Head of caudate nucleus (tissue), 42 donors: ENCODE measurements at regions not wholly inside any gene's neighbourhood (a gene's known extent, or its start where the extent isn't known, plus 50 kb on each side); places are given as distances from the start of the nearest gene placed in this dataset.
A peak's percentile ranks its signal among the peaks of the same experiment; 100 is the strongest.
"Not testable (repeated sequence)": the region's sequence is repeated elsewhere in the genome, so short reads cannot be mapped to it uniquely, and the experiment has no call there.

Experiments used
- DNase-seq, 42 donors: peaks; one replicate each; pipeline versions ENCODE4 v3.0.0 to v3.0.0-alpha.2; 2020 to 2021; ENCODE audit warnings: mixed read lengths in 7 of 42
- intact Hi-C: fragments of 100-400 bp; cut with DNase I; formaldehyde crosslinking; loops from one replicate; pipeline ENCODE4 v1.15.0; 2022

DNA sequence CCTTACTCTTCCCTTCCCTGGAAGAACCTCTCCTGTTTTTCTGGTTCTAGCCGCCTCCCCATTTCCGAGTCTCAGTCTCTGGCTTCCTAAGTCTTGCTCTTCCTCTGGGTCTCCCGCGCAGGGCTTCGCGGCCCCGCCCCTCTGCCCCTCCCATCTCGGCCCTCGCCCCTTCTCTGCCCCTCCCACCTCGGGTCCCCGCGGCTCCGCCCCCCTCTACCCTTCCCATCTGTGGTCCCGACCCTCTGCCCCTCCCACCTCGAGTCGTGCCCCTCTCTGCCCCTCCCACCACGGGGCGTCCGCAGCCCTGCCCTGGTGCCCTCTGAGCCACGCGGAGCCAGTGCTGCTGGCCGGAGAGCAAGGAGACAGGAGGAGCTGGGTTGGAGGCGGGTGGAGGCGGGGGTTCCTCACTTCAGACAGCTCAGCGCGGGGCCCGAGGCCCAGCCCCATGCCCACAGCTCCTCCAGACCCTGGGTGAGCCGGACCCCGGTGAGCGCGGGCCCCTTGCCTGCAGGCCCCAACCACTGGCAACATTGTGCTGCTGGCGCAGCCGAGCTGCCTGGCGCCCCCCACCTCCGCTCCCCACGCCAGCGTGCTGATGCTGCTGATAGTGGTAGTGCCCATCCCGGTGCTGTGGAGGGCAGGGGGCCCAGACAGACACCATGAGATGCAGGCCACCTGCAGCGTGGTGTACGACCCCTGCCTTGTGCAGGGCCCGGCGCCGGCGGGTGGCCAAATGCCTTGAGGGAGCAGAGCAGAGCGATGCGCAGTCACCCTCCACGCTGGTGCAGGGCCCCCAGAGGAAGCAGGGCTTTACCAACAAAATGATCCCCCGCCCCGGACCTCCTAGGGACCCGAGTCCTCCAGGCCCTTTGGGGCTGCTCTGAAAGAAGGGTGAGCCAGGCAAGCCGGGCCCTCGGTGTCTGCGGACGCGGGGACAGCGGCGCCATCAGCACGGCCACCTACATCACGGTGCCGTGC is 2115.3 kb downstream of the TP53TG3F start:
- intact Hi-C loops = no loop called here

DNA sequence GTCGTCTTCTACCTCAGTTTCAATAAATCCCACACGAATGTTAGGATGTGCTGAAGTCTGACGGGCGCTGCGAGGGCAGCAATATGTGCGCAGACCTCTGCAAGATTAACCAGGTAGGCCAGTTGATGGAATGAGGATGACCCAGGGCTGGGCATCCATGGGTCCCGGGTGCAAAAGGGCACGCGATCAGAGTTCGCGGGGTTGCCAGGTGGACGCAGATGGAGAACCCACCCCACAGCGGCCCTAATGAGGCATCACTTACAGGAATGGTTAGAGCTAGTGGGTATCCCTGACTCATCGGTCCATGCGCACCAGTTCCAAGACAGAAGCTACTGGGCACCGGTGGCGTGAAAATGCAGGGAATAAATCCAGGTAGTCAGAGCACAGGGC is 2116.0 kb downstream of the TP53TG3F start:
- intact Hi-C loops = no loop called here
- no peak for DNase-seq

More for the DNA sequence above, 2115.3 kb downstream of the TP53TG3F start:
- no peak for DNase-seq

DNA sequence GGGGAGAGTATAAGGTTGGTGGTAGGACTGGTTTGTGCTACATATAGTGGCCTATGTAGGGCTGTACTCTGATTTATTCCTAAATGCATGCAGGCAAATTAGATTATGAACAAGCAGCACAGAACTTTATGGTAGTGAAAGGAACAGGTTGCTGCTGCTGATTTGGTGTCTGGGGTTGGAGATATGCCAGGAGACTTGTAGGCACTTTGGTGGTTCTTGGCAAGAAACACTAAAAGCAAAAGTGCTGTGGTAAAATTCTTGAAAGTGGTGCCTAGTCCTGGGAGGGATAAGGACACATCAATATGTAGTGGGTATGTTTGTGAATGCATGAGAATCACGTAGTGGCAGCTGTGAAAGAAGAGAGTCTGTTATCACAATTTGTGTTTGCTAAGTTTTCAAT is 2126.0 kb downstream of the TP53TG3F start:
- DNase-seq = no peak
- intact Hi-C loops = no loop called here

DNA sequence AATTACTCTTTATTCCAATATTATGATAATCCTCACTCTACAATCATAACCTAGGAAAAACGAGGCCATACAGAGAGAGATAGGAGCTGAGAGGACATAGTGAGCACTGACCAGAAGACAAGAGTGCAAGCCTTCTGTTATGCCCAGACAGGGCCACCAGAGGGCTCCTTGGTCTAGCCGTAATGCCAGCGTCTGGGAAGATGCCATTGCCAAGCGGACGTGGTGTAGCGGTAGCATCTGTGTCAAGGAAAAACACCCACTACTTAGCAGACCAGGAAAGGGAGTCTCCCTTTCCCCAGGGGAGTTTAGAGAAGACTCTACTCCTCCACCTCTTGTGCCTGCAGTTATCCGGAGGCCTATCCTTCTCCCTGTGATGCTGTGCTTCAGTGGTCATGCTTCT is 2131.5 kb downstream of the TP53TG3F start:
- peak in 1 of 42 donors; percentile 11 for DNase-seq
- intact Hi-C loops = not testable (repeated sequence)

DNA sequence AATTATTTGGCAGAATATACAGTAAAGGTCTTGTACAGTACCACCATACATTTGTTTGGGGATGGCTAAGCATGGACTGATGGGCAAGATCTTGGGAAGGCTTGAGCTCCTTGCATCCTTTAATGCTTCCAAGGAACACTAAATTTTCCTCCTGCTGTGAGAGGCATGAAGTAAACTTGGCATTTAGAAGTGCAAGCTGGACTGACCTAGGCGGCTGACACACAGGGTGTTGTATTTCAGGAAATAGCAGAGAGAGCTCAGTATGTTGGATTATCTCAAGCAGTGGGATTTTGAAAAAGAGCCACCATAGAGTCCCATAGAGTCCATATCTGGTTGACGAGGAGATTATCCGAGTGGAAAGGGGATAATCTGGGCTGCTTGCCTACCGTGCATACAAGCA is 2137.1 kb downstream of the TP53TG3F start:
- DNase-seq = no peak
- intact Hi-C loops = no loop called here

DNA sequence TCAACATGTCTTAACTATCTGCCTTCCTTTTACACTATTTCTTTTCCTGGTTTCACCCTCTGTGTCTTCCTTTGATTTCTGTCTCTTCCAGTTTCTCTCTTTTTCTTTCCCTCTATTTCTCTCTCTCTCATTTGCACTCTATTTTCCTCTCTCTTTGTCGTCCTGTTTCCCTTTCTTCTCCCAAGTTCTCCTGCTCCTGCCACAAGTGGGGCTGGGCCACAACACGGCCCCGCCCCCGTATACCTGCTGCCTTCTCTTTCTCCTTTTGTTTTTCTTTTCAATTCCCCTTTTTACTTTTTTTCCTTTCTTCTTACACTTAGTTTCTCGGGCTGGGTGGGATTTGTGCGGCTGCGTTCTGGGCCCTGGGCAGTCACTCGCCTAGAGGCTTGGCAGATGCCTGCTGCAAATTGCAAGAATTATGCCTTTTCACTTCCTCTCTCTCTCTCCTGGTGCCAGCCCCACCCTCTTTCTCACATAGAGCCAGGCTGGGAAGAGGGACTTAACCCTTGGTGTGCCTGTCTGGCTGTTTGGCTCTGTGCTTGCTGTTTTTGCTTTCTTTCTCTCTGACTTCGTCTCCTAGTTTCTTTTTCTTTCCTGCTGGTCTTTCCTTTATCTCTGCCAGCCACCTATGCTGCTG is 2139.4 kb downstream of the TP53TG3F start:
- intact Hi-C loops = no loop called here
- no peak for DNase-seq

DNA sequence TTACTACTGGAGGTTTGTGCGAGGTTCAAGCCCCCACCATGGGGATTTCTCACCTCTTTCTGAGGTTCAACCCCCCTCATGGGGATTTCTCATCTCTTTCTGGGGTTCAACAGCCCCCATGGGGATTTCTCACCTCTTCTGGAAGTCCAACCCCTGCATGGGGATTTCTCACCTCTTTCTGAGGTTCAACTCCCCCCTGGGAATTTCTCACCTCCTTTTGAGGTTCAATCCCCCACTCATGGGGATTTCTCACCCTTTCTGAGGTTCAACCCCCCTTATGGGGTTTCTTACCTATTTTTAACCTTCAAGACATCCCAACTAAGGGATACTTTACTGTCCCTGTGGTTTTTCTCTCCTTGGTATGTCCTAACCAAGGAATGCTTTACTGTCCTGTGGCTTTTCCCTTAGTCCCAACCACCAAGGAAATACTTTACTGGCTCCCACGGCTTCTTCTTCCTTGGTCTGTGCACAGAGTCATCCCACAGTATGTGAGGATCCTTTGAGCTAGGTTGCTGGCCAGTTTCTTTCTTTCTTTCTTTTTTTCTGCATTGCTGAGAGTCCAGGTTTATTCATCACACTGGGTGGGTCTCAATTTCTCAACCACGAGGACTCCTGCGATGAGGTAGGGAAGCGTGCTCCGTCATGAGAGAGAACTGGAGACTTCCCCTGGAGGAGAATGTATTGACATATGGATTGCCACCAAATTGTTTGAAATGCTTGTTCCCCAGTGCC is 2140.2 kb downstream of the TP53TG3F start:
- DNase-seq = no peak
- intact Hi-C loops = no loop called here

DNA sequence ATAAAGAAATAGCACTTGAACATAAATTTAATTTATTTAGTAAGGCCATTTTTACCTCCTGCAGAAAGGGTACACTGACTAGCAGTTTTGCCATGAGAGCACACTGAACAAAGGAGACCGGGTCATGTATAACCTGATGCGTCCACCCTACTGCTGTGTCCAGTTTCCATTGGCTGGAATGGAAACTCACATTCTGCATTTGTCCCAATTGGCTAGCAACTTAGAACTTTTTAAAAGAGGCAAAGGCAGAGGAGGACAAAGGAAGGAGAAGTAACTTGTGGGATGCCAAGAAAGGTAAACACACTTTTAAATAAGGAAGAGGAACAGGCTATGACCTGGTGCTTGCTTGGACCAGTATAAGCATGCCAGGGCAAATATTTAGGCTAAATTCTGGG is 2140.7 kb downstream of the TP53TG3F start:
- intact Hi-C loops, DNase-seq: not testable (repeated sequence)

DNA sequence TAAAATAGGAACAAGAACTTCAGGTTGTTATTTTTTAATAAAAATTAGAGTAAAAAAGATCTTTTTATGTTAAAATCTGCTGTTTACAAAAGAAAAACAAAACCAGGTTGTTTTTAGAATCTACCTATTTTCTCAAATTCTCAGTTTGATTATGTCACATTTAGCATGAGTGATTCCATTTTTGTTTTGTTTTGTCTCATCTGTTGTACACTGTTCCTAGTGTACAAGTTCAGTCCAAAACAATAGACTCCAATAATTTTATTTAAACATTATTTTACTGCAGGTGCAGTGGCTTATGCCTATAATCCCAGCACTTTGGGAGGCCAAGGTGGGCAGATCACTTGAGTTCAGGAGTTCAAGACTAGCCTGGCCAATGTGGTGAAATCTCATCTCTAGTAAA is 2142.7 kb downstream of the TP53TG3F start:
- no peak for DNase-seq
- intact Hi-C loops = no loop called here

DNA sequence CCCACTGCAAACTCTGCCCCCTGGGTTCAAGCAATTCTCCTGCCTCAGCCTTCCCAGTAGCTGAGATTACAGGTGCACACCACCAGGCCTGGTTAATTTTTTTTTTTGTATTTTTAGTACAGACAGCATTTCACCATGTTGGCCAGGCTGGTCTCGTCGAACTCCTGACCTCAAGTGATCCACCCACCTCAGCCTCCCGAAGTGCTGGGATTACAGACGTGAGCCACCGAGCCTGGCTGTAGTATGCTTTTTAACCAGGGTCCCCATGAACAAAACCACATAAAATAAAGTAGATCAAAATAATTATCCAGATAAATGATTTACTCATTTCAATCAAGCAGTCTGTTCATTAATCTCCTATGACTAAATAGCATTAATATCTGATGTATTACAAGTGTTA is 2144.0 kb downstream of the TP53TG3F start:
- intact Hi-C loops, DNase-seq: not testable (repeated sequence)

DNA sequence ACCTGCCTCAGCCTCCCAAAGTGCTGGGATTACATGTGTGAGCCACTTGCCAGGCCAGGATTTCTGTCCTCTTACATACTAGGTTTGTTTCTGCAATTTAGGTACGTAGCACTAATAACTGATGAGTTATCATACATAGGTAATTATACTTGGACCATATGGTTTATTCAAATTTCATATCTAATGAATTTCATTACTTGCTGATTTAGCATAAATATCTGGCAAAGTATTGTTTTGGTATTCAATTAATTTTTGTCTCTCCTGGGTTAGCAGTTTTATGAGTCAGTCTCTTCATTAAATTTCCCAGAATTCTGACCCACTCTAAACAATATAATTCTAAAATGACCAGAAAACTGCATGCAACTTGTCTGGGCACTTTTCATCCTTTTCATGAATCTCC is 2146.5 kb downstream of the TP53TG3F start:
- DNase-seq = no peak
- intact Hi-C loops = no loop called here

DNA sequence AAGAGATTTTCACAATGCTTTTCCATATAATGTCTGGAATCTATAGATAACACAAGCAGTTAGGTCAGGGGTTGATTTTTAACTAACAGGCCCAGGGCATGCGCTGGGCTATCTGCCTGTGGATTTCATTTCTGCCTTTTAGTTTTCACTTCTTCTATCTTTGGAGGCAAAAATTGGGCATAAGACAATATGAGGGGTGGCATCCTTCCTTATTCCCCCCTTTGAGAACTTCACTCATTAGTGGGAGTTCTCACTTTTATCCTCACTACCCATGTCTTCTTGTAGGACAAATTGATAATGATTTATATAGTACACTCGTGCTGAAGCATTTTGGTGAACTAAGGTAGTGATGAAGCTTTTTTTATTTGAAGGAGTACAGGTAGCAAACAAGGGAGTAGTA is 2155.5 kb downstream of the TP53TG3F start:
- DNase-seq, intact Hi-C loops: not testable (repeated sequence)

DNA sequence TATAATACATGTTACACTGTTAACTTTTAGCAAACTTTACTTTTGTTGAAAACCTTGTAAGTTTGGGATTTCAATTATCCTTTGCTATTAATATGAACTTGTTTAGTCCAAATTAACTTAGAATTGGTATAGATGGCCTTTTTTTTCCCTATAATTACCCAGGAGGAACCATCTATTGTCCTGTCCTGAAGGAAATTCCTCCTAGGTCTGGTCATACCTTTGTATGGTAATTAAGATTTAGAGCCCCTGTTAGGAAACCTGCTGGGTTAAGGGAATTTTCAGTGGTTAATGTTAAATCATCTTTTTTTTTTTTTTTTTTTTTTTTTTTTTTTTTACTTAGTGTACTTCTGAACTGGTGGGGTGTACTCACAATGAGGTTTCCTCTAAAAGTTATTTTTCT is 2159.8 kb downstream of the TP53TG3F start:
- intact Hi-C loops, DNase-seq: not testable (repeated sequence)

DNA sequence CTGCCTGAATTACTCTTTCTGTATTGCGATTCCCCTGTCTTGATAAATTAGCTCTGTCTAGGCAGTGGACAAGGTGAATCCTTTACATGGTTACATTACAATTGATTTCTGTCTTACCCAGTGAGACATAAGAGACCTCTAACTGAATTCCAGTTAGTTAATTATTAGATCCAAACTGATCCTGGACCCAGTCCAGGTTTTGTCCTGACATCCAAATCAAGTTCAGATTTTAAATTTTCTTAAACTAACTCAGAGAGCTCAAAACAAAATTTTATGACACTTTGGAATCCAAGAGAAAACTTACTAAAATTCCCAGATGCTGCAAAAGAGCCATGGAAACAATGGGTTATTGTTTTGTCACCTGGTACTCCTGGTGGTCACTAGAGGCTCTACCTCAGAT is 2166.6 kb downstream of the TP53TG3F start:
- no peak for DNase-seq
- intact Hi-C loops = no loop called here

DNA sequence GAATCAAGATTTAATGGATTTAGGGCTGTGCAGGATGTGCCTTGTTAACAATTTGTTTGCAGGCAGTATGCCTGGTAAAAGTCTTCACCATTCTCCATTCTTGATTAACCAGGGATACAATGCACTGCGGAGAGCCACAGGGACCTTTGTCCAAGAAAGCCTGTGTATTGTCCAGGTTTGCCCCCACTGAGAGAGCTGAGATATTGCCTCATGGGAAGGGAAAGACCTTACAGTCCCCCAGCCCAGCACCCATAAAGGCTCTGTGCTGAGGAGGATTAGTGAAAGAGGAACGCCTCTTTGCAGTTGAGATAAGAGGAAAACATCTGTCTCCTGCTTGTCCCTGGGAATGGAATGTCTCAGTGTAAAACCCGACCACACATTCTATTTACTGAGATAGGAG is 2169.6 kb downstream of the TP53TG3F start:
- no peak for DNase-seq
- intact Hi-C loops = no loop called here

DNA sequence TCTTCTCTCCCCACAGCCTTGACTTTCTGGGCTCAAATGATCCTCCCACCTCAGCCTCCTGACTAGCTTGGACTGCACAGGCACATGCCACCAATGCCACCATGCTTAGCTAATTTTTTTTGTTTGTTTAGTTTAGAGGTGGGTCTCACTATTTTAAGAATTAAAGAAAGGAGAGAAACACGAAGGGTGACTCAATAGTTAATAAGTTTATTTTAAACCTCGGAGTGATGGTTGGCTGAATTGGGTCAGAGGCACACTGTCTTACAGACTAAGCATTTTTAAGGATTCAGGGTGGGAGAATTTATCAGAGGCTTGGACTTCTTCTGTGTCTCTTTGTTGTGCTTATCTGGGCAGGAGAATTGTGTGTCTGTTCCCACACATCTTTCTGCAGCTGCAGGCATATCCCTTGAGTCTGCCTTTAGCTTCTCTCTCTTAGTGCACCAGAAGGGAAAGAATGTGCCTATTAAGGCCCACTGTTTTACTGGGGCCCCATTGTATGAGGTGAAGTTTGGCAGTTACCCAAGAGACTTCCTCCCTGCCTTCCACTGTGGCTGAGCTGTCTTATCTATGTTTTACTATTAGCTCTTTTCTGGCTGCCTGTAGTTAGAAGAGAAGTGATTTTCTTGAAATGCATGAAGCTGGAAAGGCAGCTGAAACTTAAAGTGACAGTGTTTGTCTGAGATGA is 2172.0 kb downstream of the TP53TG3F start:
- DNase-seq = no peak
- intact Hi-C loops = no loop called here

DNA sequence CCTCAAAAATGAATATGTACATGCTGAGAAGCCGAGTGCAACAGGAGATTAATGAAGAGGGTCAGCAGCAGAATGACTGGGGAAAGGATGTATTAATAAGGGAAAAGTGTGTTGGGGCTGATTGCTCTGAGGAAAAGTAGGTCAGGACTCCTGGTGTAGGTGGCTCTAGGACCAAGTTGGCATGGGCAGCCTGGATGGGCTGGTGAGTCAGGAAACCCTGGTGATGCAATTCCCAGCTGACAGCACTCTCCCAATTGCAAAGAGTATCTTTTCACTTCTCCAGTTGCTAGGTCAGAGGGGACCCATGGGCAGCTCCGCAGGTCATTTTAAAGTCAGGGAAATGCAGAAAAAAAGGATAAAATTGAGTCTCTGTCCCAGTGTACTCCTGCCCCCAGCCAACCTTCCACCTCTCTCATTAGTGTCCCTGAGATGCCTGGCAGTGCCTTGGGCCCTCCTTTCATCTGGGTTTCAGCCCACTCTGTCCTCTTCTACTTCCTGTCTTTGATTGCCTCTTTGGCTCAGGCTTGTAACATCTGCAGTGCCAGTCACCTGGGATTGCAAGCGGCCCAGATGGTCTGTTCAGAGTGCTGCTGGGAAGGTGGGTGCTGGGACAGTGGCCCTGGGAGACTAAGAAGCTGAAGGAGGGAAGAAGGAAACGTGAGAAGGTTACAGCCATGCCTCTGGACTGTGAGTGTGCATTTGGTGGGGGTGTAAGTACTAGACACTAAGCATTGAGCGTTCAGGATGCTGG is 2177.2 kb downstream of the TP53TG3F start:
- DNase-seq = no peak
- intact Hi-C loops = no loop called here

DNA sequence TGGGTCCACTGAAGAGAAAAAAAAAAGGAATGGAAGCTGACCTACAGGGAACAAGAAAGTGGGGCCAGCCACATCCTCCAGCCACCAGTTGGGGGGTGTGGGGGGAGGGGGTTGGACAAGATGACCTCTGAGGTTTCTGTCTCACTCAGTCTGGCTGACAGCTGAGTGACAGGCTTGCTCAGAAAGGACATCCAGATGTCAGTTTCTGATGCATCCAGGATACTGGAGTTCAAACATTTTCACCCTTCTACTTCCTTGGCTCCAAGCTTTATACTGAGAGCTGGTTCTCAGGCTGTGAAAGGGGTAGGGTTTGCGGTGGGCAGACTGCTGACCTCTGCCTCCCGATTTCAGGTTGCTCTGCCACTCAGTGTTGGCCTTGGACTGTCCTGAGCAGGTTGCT is 2178.3 kb downstream of the TP53TG3F start:
- DNase-seq = no peak
- intact Hi-C loops = no loop called here
